Islet of Langerhans (tissue), 1 donor: ENCODE measurements at regions not wholly inside any gene's neighbourhood (a gene's known extent, or its start where the extent isn't known, plus 50 kb on each side); places are given as distances from the start of the nearest gene placed in this dataset.

ENCODE experiments used
- FAIRE-seq: peaks from one replicate; lab custom pipeline; 2011; peaks lifted over from hg19 to GRCh38; lab: Jason Lieb, UNC

DNA sequence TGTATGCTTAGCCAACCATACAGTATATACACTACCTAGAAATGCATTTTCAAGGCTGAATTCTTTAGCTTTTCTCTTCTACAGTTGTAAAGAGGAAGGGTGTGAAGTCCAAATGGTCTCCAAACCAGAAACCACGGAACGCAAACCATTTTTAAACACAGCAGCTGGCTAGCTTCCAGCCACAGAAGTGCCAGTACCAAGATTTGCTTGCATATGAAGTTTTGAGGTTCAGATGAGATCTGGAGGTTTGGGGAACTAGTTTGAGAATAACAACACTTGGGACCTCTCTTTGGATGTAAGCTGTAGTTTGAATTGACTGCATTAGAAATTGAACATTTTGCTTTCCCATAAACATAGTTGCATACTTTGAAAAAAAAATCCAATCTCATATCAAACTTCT, 1243.5 kb downstream of the EFNB2 start:
- no peak for FAIRE-seq

- no peak for FAIRE-seq
Observed at GRCh38 chr13:105290596-105290995, 1244.9 kb downstream of the EFNB2 start.

DNA sequence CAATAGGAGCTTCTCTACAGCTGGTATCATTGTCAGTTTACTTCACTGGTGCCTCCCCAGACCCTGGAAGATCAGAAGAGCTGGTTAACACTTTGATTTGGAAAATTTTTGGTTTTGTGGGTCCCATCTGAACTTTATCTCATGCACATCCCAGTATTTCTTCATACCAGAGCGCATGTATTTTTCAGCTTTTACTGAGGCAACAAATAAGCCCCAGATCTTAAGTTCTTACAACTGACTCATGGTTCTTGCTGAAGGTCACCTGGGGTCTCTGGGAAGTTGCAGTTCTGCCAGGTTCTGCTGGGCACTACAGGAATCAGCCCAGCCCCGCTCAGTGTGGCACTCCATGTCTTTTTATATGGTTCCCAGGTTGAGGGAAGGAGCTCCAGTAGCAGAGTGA, 1249.9 kb downstream of the EFNB2 start:
- no peak for FAIRE-seq

DNA sequence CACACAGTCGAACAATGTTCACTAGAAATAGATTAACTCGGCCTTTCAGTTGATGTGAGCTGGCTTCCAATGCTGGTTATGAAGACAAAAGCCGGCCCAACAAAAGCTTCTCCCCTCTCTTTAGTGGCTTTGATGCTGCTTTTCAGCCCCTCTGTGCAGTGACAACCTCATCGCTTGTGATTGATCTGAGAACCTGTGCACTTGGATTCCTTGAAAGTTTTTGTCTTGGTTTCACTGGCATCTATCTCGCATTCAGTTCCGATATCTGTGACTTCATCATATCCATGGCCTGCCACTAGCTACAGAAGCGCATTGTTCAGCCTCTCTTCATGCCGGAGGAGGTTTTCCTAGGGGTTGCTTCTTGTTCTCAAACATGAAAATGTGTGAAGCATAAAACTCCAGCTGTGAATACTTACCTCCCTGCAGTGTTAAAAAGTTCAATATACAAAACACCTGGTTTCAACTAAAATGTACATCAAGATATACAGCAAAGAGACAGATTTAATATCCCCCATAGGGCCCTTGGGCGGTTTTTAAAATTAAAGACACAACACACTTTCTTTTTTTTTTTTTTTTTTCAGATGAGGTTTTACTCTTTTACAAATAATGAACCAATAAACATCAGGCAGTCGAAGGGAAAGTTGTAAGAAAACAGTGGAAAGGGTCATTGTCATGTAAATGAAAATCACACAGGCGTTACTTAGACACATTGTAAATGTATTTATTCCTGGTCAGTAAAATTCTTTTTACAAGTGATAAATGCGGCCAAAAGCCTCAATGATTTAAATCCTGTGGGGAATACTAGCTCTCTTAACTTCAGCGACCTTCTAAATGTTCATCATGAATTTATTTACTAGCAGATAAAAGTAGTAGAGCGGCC, 1252.8 kb downstream of the EFNB2 start:
- no peak for FAIRE-seq

- no peak for FAIRE-seq
Observed at GRCh38 chr13:105278943-105279381, 1256.5 kb downstream of the EFNB2 start.

DNA sequence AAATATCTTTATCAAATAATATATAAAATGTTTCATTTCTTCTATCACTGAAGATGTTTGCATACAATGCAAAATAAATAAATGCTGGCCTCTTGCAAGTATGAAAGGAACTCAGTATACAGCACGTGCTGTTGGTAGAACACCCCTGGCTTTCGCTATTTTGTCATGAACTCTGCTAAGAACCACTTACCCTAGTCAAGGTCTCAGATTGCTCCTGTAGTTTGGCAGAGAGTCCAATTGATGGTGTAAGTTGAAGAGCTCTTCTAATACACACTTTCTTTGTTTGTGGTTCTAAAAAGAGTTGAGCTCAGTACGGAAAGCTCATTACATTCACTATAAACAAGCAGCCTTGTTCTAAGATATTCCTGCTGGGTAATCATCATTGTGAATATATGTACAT, 1258.9 kb downstream of the EFNB2 start:
- FAIRE-seq: no peak

DNA sequence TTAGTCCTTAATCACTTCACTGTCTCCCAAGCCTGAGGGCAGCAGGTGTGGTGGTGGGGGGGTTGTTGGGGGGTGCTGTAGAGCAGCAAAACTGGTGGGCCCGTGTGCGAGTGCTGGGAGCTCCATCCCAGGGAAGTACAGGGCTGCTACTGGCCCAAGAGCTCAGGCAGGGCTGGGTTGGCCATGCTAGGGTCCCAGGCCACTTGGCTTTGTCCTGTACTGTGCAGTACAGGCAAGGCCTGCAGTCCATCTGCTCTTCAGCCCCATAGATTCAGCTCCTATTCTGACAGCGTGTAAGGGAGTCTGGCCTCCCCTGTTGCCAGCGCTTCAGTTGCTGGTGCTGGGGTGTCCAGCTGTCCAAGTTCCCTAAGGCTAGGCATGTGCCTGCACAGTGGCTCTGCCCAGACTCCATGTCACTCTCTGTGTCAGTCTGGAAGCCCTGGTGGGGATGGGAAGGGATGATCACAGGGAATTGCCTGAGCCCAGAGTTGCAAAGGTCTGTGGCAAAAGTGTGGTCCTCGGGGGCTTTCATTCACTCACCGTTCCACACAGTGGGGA, 1261.7 kb downstream of the EFNB2 start:
- FAIRE-seq: no peak

- FAIRE-seq: no peak
Observed at GRCh38 chr13:105272660-105273631, 1262.5 kb downstream of the EFNB2 start.

DNA sequence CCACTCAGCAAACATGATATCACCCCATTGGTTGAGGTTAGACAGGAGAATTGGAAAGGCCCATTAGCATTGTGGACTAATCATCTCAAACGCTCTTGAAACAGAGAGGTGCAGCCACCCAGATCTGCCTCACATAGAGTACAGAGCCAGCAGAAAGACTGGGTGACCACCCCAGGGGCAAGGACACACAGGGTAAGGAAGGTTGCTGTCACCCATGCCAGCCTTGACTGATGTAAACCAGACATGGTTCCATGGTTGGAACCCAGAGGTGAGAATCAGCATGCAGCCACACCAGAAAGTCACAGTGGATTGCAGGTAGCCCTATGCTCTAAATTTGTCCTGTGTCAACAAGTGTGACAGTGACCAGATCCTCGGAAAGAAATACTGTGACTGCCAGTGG, 1268.8 kb downstream of the EFNB2 start:
- FAIRE-seq: no peak

DNA sequence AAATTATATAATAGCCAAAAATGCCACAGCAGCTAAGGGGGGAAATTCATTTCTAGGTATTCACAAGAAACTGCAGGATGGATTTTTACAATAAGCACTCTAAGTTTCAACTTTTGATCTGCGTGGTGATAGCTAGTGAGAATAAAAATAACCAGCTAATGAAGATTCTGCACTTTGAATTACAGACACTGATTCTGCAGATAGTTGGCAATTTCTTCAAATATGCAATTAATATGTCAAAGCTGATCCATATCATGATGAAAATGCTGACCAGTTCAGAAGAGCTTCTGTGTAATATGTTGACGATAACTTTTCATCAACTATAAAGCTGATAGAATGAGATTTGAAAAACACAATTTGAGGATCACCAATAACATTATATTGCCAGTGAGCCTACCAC, 1272.9 kb downstream of the EFNB2 start:
- FAIRE-seq: no peak

- no peak for FAIRE-seq
Observed at GRCh38 chr13:105259426-105259825, 1276.0 kb downstream of the EFNB2 start.

DNA sequence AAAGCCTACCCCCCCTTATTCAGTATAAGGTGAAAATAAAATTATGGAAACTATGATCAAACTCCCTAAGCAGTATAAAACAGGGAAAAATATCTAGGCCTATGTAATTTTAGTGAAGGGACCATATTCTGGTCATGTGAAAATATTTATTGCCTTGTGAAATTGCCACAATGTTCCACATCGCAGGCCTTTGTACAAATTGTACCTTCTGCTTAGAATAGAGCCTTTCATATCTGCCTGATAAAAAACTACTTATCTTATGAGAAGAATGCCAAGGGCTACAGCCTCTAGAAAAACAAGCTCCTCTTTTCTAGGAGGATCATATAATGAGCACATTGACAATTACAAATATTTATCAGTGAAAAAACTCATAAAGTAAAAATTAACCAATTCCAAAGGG, 1280.0 kb downstream of the EFNB2 start:
- FAIRE-seq: no peak

GRCh38 chr13:105251293-105251692, 1284.2 kb downstream of the EFNB2 start:
- no peak for FAIRE-seq

- FAIRE-seq: no peak
Observed at GRCh38 chr13:105247830-105248229, 1287.6 kb downstream of the EFNB2 start.

DNA sequence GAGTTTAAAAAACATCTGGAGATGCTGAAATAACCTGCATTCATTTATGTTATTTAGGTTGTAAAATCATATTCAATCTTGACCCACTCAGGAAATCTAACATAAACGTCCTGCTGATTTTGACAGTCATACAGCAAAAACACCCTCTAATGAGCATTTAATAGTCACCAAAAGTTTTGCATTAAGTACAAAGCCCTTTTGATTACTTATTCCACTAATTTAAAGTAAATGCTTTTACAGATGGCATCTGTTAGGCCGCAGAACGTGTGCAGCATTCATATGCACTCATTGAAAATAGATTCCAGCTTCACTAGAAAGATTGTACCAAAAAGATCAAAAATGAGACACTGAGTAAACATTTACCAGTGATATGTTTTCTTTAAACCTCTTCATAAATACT, 1295.1 kb downstream of the EFNB2 start:
- FAIRE-seq: no peak

DNA sequence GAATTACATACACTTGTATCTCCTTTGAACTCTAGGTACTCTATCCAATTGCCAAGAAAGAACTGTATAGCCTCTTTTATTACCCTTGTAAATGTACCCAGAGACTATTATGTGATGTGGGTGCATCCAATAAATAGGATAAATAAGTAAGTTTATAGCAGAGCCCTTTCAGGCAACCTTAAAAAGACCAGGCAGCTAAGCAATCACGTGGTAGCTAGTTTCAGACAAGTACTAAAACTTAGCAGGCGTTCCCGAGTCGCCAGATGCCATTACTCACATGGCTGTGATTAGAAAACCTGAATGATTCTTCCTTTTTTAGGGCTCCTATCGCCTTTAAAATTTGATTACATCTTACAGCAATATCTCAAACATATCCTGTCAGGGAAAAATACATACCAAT, 1303.0 kb downstream of the EFNB2 start:
- no peak for FAIRE-seq

GRCh38 chr13:105232006-105232405, 1303.5 kb downstream of the EFNB2 start:
- no peak for FAIRE-seq

DNA sequence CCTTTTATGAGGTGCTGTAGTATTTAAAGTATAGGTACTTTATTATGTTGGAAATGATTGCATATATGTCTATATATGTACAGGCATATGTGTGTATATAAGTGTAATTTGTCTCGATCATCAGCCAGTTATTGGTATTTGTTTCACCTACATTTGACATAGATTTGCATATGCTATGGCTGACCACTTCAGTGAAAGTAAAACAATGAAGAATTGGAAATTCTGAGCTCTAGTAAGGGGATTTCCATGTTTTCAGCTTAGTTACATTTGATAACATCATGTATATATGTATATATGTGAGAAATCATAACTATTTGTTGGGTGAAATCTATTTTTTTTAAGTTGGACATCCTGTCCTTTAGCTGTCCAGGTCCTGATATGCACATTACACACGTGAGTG, 1303.9 kb downstream of the EFNB2 start:
- no peak for FAIRE-seq

DNA sequence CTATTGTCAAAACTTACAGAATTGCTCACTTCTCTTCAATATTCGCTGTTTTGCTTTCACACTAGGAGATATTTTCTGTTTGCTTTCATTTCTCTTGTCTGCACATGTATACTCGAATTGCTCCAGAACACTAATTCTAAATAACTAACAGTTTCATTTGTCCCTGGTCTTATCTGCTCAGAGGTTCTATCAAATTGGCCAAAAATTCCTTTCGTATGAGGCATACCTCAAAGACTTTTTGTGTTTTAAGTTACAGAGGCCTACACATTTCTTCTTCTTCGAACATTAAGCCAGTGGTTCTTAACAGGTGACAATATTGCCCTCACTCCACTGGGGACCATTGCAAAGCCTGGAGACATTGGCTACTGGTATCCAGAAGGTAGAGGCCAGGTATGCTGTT, 1314.6 kb downstream of the EFNB2 start:
- no peak for FAIRE-seq

GRCh38 chr13:105220063-105220462, 1315.4 kb downstream of the EFNB2 start:
- FAIRE-seq: no peak

DNA sequence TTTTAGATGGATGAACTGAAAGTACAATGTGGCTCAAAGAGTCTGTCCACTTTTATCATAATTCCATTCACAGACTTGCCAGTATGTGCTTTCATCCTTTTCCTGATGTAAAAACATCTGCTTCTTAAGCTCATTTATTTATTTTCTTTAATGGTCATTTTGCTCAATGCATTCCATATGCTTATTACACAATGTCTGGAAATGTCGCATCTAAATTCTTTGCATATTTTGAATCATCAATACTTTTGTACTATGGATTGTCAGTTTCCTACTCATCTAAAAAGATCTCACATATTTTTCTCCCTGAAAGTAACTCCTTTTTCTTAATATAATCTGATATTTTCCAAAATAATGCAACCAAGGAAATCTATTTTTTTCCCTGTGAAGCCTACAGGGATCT, 1315.8 kb downstream of the EFNB2 start:
- FAIRE-seq: no peak

DNA sequence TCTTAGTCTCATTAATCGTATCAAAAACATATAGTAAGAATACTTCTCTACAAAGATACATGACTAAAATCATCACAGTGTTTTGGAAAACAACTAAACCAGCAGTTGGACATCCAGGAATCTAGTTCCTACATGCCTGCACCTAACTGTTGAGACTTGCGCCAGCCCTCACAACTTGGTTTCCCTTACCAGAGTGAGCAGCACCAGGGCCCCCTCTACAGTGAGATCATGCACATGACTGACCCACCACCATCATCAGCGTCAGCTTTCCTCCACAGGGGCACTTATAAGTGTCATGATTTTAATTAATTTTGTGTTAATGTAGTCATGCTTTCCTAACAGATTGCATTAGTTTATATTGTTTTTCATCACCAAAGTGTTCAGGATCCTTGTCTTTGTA, 1322.0 kb downstream of the EFNB2 start:
- no peak for FAIRE-seq
